K562 (cell line): ENCODE measurements at regions not wholly inside any gene's neighbourhood (a gene's known extent, or its start where the extent isn't known, plus 50 kb on each side); places are given as distances from the start of the nearest gene placed in this dataset.

ENCODE experiments used
- ATAC-seq: fragments of 200-7000 bp; cut with Tn5 transposase; 3 replicates; pipeline ENCODE4 v1.9.1; 2020; ENCODE audit warnings: moderate library complexity
- BruUV-seq: library from RNA; stranded (reverse); fragments of 400-500 nt; replicated peaks from 2 replicates; lab custom pipeline; 2021; lab: Mats Ljungman, UMichigan
- CTCF ChIA-PET: fragments of 300-600 bp; formaldehyde crosslinking; extraction: SDS; loops from one replicate; lab custom pipeline; 2021; ENCODE audit warnings: low intra/inter-chr PET ratio; lab: Yijun Ruan, JAX
- POLR2A ChIA-PET: fragments of 300-600, 350-650 bp; sonication (Branson Sonifier 250); formaldehyde crosslinking; extraction: SDS; loops from one replicate; lab custom pipeline; 2021; ENCODE audit warnings: antibody characterized with exemption, inconsistent platforms; lab: Yijun Ruan, JAX
- DNase-seq, 4 experiments: peaks; one replicate each; pipeline versions ENCODE4 v3.0.0 to v3.0.0-alpha.2; 2011 to 2018; ENCODE audit warnings: low spot score in 3 of 4, mixed read lengths in 3 of 4; ENCODE audit errors: extremely low read depth in 1 of 4
- FAIRE-seq: peaks from 2 replicates; lab custom pipeline; 2011; peaks lifted over from hg19 to GRCh38; lab: Jason Lieb, UNC
- H2AFZ ChIP-seq: 2 replicates; pipeline ENCODE4 v1.6.0; 2011; ENCODE audit warnings: low read depth, low read length, control low read depth, inconsistent platforms
- H3K27ac ChIP-seq: fragments of 200-600 bp; 3 replicates; pipeline ENCODE4 v1.8.0; 2011; ENCODE audit warnings: low read depth, mild to moderate bottlenecking, control low read depth, inconsistent platforms, low read length, moderate library complexity, mixed read lengths; ENCODE audit errors: extremely low read depth
- H3K27me3 ChIP-seq, 2 experiments: fragments of 300-600 bp in 1 of 2; 2 replicates in 1 of 2; 3 replicates in 1 of 2; pipeline versions ENCODE4 v1.6.0 to v1.8.0; 2011; ENCODE audit warnings: inconsistent platforms in 2 of 2, low read length in 2 of 2, mild to moderate bottlenecking in 1 of 2, mixed read lengths in 1 of 2, moderate library complexity in 1 of 2; ENCODE audit not compliant: control insufficient read depth in 2 of 2, insufficient read depth in 2 of 2
- H3K36me3 ChIP-seq: fragments of 300-600 bp; 3 replicates; pipeline ENCODE4 v1.8.0; 2011; ENCODE audit warnings: mild to moderate bottlenecking, low read length, inconsistent platforms; ENCODE audit not compliant: control insufficient read depth, insufficient read depth
- H3K4me1 ChIP-seq, 2 experiments: fragments of 200-600 bp in 1 of 2; replicated peaks in 1 of 2; 2 replicates in 1 of 2; 3 replicates in 1 of 2; pipeline versions ENCODE4 v1.5.1 to v1.8.0; 2011; ENCODE audit warnings: inconsistent platforms in 2 of 2, low read length in 2 of 2, mild to moderate bottlenecking in 1 of 2, mixed read lengths in 1 of 2, moderate library complexity in 1 of 2; ENCODE audit not compliant: control insufficient read depth in 2 of 2, insufficient read depth in 2 of 2
- H3K4me2 ChIP-seq: 2 replicates; pipeline ENCODE4 v1.6.1; 2011; ENCODE audit warnings: low read length, control low read depth, inconsistent platforms, mixed read lengths; ENCODE audit not compliant: insufficient read depth
- H3K4me3 ChIP-seq: fragments of 200-600 bp; sonication (generic), shearing (Covaris generic); 2 replicates; pipeline ENCODE4 v1.5.1; 2016; ENCODE audit warnings: control low read depth, inconsistent platforms
- H3K79me2 ChIP-seq: fragments of 200-600 bp; 3 replicates; pipeline ENCODE4 v1.8.0; 2011; ENCODE audit warnings: low read length, inconsistent platforms; ENCODE audit not compliant: control insufficient read depth, insufficient read depth
- H3K9ac ChIP-seq, 2 experiments: 2 replicates each; pipeline versions ENCODE4 v1.6.0 to v1.6.1; 2011; ENCODE audit warnings: low read depth in 2 of 2, low read length in 2 of 2, control low read depth in 1 of 2, inconsistent platforms in 1 of 2, mild to moderate bottlenecking in 1 of 2, mixed read lengths in 1 of 2; ENCODE audit not compliant: insufficient read depth in 1 of 2
- H3K9me1 ChIP-seq: one replicate; pipeline ENCODE4 v1.6.0; 2011; ENCODE audit warnings: inconsistent platforms, mild to moderate bottlenecking, low read length, moderate library complexity; ENCODE audit not compliant: control insufficient read depth, insufficient read depth
- H3K9me3 ChIP-seq: replicated peaks from 2 replicates; pipeline ENCODE4 v1.5.1; 2011; ENCODE audit warnings: low read depth, low read length, inconsistent platforms; ENCODE audit not compliant: control insufficient read depth, insufficient read depth
- H4K20me1 ChIP-seq: replicated peaks from 2 replicates; pipeline ENCODE4 v1.6.1; 2011; ENCODE audit warnings: low read length, inconsistent platforms, mixed read lengths; ENCODE audit not compliant: control insufficient read depth, insufficient read depth
- DIDO1 ChIP-seq: fragments of 450-650 bp; IDR thresholded peaks from 2 replicates; pipeline ENCODE4 v1.6.1; 2016; ENCODE audit warnings: low read depth, missing biosample characterization, missing genetic modification characterization
- E2F3 ChIP-seq: fragments of 250-450 bp; sonication (Bioruptor Pico); IDR thresholded peaks from 2 replicates; pipeline ENCODE4 v1.4.0; 2020; ENCODE audit warnings: mild to moderate bottlenecking
- ELK3 ChIP-seq: fragments of 450-650 bp; formaldehyde crosslinking; IDR thresholded peaks from 2 replicates; pipeline ENCODE4 v1.4.0; 2020; ENCODE audit warnings: mild to moderate bottlenecking
- EZH2 ChIP-seq: IDR thresholded peaks from 2 replicates; pipeline ENCODE4 v1.6.1; 2012; ENCODE audit warnings: low read depth, mild to moderate bottlenecking, inconsistent platforms, low read length, borderline replicate concordance
- GATA2 ChIP-seq: sonication (generic); formaldehyde crosslinking; IDR thresholded peaks from 2 replicates; pipeline ENCODE4 v1.4.0; 2020; ENCODE audit warnings: mild to moderate bottlenecking, missing genetic modification reagents
- GTF2B ChIP-seq: IDR thresholded peaks from 2 replicates; pipeline ENCODE4 v1.6.1; 2011; ENCODE audit not compliant: insufficient read length; ENCODE audit errors: extremely low read depth
- MEF2D ChIP-seq: conservative IDR thresholded peaks from 2 replicates; pipeline ENCODE4 v1.6.1; 2016; ENCODE audit warnings: low read depth, missing genetic modification characterization, missing compliant biosample characterization
- PML ChIP-seq: IDR thresholded peaks from 2 replicates; pipeline ENCODE4 v1.6.1; 2012; ENCODE audit warnings: low read length, inconsistent platforms
- POLR3G ChIP-seq: IDR thresholded peaks from 2 replicates; pipeline ENCODE4 v1.6.1; 2011; ENCODE audit not compliant: insufficient read length, insufficient replicate concordance; ENCODE audit errors: extremely low read depth
- SMAD2 ChIP-seq: fragments of 150-350 bp; IDR thresholded peaks from 2 replicates; pipeline ENCODE4 v1.6.1; 2014; ENCODE audit warnings: low read depth, mild to moderate bottlenecking, low read length
- ZFP30 ChIP-seq: fragments of 250-450 bp; sonication (Bioruptor Pico); IDR thresholded peaks from 2 replicates; pipeline ENCODE4 v1.8.0; 2022; ENCODE audit warnings: moderate library complexity, mild to moderate bottlenecking, inconsistent platforms, borderline replicate concordance
- ZHX1 ChIP-seq: fragments of 150-350 bp; conservative IDR thresholded peaks from 2 replicates; pipeline ENCODE4 v1.6.1; 2014; ENCODE audit warnings: low read length
- ZNF324 ChIP-seq: fragments of 250-450 bp; sonication (Bioruptor Pico); IDR thresholded peaks from 2 replicates; pipeline ENCODE4 v1.4.0; 2020; ENCODE audit warnings: mild to moderate bottlenecking
- WGBS: fragments of 100-300 bp; shearing (Covaris generic); methylation state at CpG from one replicate; pipeline ENCODE4 v1.1.6; 2016; ENCODE audit warnings: low coverage, mixed read lengths; ENCODE audit not compliant: insufficient coverage; ENCODE audit errors: missing lambda C conversion rate; 5-methylcytosine and 5-hydroxymethylcytosine counted together
- in situ Hi-C: fragments of 300-500 bp; cut with MboI; formaldehyde crosslinking; loops from 4 replicates; pipeline ENCODE4 v1.15.0; 2018; ENCODE audit warnings: inconsistent platforms, mixed read lengths
- intact Hi-C: fragments of 100-400 bp; cut with micrococcal nuclease; formaldehyde crosslinking; loops from 2 replicates; pipeline ENCODE4 v1.14.2; 2022
- TF ChIP-seq, protein P1 (sequence below): fragments of 250-450 bp; sonication (Bioruptor Pico); IDR thresholded peaks from 2 replicates; pipeline ENCODE4 v1.5.0; 2022; ENCODE audit warnings: mild to moderate bottlenecking
- TF ChIP-seq, protein P2 (sequence below): fragments of 450-650 bp; IDR thresholded peaks from 2 replicates; pipeline ENCODE4 v1.6.1; 2016; ENCODE audit warnings: low read depth, mild to moderate bottlenecking, moderate library complexity

DNA sequence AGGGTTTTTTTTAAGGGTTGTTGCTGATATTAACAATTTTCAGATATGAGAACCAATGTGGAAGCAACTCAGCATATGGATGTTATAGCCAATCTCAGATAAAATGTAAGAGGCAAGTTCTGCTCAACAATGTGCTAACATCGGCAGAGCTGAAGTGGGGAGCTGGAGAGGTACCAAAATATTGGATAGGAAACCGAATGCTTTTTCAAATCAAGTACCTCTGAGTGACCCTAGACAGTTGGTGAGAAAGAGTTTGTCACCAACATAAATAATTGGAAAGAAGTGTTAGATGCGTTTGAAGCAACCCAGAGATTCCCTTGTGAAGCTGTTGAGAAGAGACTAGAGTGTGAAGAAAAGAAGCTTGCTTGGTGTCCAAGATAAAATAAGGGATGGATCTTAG is 140.7 kb downstream of the SOX4 start:
- Histone ChIP-seq H3K9me1 (no peaks in the 10 kb centered on the region), H3K4me2 (no peak overlapping the region), H3K27ac (no peak overlapping the region), H3K27me3 (peaks cover 0 to 8% of the 10 kb centered on the region in 2 experiments; a peak in 1 of 5 replicates), H3K9ac (no peak overlapping the region), H3K4me1 (no peaks in the 10 kb centered on the region), H2AFZ (no peak overlapping the region), H4K20me1 (no peaks in the 10 kb centered on the region), H3K36me3 (no peaks in the 10 kb centered on the region), H3K4me3 (no peak overlapping the region), H3K9me3 (no peaks in the 10 kb centered on the region; the same call in 1 of the 2 replicates), H3K79me2 (no peaks in the 10 kb centered on the region)
- no peak for ATAC-seq
- in situ Hi-C loops, result no loop called here
- TF ChIP-seq ZHX1, result no peak
- TF ChIP-seq, protein P1, sequence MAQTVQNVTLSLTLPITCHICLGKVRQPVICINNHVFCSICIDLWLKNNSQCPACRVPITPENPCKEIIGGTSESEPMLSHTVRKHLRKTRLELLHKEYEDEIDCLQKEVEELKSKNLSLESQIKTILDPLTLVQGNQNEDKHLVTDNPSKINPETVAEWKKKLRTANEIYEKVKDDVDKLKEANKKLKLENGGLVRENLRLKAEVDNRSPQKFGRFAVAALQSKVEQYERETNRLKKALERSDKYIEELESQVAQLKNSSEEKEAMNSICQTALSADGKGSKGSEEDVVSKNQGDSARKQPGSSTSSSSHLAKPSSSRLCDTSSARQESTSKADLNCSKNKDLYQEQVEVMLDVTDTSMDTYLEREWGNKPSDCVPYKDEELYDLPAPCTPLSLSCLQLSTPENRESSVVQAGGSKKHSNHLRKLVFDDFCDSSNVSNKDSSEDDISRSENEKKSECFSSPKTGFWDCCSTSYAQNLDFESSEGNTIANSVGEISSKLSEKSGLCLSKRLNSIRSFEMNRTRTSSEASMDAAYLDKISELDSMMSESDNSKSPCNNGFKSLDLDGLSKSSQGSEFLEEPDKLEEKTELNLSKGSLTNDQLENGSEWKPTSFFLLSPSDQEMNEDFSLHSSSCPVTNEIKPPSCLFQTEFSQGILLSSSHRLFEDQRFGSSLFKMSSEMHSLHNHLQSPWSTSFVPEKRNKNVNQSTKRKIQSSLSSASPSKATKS (CRISPR knock-in tag), result no peak
- no peak for TF ChIP-seq ELK3
- no peak for TF ChIP-seq POLR3G
- no peak for TF ChIP-seq MEF2D
- no peak for TF ChIP-seq PML
- no peak for TF ChIP-seq DIDO1 (tag)
- TF ChIP-seq GTF2B, result no peak
- TF ChIP-seq SMAD2, result no peak
- TF ChIP-seq GATA2, result no peak
- TF ChIP-seq EZH2, result no peak
- no peak for TF ChIP-seq ZFP30 (CRISPR knock-in tag)
- TF ChIP-seq E2F3 (CRISPR knock-in tag), result no peak
- TF ChIP-seq, protein P2, sequence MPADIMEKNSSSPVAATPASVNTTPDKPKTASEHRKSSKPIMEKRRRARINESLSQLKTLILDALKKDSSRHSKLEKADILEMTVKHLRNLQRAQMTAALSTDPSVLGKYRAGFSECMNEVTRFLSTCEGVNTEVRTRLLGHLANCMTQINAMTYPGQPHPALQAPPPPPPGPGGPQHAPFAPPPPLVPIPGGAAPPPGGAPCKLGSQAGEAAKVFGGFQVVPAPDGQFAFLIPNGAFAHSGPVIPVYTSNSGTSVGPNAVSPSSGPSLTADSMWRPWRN, result no peak
- no peak for TF ChIP-seq ZNF324
- 0% methylated on average over 3 of the region's 3 CpGs for WGBS
- FAIRE-seq, result no peak
- intact Hi-C loops, result no loop called here
- ChIA-PET POLR2A (no interaction called here), CTCF (no interaction called here)
- no TSS peak for BruUV-seq
- DNase-seq, result no peak
